DMS79 (cell line): ENCODE measurements at regions not wholly inside any gene's neighbourhood (a gene's known extent, or its start where the extent isn't known, plus 50 kb on each side); places are given as distances from the start of the nearest gene placed in this dataset.

Experiments
- DNase-seq: peaks from one replicate; lab custom pipeline; 2025; lab: John Stamatoyannopoulos, UW

DNA sequence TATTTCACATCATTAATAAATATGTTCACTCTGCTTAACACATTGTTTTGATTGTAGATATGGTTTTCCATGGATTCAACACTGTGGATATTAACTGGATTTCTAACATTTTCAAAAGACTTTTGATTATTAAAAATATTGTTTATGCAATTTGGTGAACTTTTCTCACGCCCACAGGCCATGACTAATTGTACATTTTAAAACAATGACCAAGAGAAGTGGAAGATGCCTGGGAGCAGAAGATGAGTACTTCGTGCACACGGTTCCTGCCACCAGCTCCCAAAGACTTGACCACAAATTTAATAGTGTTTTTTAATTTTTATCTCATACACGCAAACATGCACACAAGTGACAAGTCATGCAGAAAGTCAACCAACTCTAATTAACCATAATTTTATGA lies 451.0 kb upstream of the ADARB2 start:
- no peak for DNase-seq

DNA sequence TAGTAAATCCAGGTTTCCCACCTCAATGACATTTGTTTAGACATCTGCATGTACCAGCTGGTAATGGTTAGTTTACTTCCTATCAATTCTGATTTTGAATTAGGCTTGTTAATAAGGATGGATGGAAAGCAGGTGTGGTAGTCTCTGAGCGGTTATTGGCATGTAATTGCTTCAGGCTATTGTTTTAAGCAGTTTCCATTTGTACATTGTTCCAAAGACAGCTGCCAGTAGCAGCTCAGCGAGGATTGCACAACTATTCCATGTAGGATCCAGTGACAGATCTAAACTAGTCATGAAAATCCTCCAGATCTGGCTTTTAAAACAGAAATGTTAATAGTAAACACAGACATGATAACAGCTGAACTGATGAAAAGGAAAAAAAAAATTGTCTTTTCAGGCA lies 436.0 kb upstream of the ADARB2 start:
- DNase-seq, result no peak

GRCh38 chr10:2165771-2166460 lies 428.6 kb upstream of the ADARB2 start:
- no peak for DNase-seq

GRCh38 chr10:2150288-2150687 lies 413.0 kb upstream of the ADARB2 start:
- DNase-seq, result no peak

DNA sequence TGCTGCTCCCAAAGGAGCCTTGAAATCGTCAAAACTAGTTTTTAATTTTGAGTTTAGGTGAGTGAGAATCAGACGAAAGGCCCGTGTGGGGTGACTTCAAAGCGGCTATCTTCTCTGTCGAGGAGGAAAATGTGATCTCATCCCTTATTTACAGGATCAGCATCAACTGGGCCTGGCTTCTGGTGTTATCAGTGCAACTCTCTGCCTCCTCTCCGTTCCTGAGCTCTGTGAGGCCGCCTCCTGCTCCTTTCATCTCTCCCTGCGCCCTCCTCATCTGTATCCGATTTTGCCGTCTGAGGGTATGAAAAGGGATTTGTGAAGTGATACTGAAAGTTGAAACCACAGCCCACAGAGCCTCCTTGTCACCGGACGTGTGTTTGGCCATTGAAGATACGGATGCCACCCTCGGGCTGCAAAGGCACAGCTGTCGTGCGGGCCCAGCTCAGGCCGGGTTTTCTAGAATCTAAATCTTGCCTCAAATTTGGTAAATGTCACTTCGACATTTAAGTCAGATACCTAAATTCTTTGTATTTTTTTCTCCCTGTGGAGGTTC lies 408.7 kb upstream of the ADARB2 start:
- no peak for DNase-seq

DNA sequence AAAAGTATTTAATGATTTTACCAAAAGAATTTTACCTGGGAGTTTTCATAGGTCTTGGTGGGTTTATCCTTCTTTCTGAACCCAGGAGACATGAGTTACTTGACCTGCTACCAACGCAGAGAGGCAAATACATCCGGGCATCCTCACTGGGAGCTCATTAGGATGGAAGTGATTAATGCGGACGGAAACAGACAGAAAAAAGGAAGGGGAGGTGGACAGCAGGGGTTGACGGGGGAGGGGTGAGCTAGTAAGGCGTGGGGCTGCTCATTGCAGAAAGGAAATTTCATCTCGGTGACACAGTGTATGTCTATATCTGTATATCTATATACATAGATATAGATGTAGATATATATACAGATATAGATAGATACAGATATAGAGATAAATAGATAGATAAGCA lies 408.2 kb upstream of the ADARB2 start:
- DNase-seq, result no peak

DNA sequence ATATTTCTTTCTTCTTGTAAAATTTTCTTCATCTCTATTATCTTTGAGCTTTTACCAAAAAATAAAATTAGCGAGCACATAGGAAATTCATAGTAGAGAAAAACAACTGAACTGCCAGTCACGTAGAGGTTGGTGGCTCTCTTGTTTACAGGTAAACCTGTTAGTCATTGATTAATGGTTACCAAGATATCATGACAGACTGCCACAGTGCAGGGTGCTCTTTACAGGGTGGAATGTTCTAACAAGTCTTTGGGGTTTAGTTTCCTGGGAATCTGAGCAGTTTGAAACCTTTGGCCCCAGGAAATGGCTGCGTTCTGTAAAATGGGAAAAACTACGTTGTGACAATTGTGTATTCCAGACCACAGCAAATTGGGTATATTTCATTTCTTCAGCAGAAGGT lies 407.3 kb upstream of the ADARB2 start:
- no peak for DNase-seq

- DNase-seq, result no peak
These were observed 406.0 kb upstream of the ADARB2 start for GRCh38 chr10:2143213-2143835.

DNA sequence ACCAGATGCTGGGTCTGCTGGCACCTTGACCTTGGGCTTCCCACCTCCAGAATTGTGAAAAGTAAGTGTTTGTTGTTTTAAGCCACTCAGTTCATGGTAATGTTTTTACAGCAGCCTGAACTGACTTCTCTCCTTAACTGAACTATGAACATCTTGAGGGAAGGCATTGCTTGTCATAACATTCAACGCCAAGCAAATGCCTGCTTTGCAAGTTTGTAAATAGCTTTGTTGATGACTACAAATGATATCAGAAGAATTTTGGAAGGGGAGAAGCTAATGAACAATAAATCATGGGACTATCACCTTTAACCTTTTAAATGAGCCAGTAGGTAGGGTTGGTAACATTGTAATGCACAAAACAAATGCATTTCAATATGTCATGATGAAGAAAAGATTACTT lies 402.4 kb upstream of the ADARB2 start:
- no peak for DNase-seq

- no peak for DNase-seq
These were observed 400.3 kb upstream of the ADARB2 start for GRCh38 chr10:2137549-2138174.

DNA sequence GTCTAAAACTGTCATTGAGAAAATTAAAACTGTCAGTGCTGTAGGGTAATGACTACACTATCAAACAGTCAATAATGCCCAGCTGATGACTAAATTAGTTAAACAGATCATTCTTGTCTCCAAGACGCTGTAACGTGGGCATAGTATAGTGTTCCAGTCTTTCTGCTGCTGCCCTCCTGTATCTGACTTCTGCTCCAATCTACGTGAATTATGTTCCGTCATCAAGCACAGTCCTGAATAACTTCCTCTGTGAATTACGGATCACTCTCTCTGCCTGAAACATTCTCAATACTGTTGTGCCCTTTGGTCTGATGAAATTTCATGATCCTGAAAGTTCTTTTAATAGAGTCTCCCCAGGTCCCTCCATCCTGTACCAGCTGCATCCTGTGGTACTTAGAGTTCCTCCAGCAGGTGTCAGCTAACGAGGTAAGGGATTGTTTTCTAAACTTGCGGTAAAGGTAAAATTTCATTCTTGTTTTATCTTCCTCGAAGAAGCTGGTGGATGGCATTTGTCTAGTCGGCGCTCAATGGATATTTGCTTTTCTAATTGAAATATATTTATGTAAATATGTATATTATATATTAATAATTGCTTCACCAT lies 393.5 kb upstream of the ADARB2 start:
- DNase-seq, result no peak

DNA sequence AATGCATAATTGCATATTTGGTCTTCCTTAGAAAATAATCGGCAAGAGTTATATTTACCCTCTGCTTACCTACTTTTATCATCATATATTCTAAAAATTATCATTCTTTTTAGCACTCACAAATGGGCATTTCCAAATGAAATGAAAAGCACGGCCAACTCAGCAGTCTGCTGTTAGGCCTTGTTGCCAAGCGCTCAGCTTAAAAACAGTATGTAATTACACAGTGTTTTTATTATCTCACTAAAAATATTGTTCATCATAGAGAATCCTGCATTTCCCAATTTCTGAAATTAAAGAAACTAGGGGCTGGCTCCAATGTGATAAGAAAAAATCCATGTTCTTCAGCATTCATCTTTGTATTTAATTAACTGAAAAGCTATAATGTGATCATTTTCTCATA lies 391.7 kb upstream of the ADARB2 start:
- DNase-seq, result no peak

- no peak for DNase-seq
These were observed 386.8 kb upstream of the ADARB2 start for GRCh38 chr10:2124135-2124534.

- no peak for DNase-seq
These were observed 385.3 kb upstream of the ADARB2 start for GRCh38 chr10:2122431-2123124.

DNA sequence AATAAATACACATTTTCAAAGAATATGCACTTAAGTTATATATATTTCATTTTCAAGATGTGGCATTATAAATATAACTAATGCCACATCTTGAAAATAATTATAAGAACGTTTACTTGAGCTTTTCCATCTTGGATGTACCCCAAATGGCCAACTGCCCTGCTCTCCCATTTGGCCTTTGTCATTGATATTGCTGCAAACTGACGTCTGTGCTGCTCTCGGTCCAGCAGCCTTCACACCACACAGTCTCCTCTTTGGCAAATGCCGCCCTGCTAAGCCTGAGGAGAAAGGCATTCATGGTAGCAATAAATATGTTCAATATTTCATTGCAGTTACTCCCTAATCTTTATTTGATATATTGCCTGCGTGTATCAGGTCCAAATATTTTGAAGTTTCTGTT lies 384.6 kb upstream of the ADARB2 start:
- no peak for DNase-seq

DNA sequence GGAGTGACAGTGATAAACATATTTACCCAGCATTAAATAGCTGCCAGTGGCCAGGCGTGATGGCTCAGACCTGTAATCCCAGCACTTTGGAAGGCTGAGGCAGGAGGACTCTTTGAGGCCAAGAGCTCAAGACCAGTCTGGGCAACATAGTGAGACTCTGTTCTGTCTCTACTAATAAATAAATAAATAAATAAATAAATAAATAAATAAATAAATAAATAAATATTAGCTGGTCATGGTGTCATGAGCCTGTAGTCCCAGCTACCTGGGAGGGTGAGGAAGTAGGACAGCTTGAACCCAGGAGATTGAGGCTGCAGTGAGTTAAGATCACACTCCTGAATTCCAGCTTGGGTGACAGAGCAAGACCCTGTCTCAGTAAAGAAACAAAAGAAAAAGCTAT lies 384.0 kb upstream of the ADARB2 start:
- no peak for DNase-seq

GRCh38 chr10:2120746-2121145 lies 383.4 kb upstream of the ADARB2 start:
- no peak for DNase-seq

DNA sequence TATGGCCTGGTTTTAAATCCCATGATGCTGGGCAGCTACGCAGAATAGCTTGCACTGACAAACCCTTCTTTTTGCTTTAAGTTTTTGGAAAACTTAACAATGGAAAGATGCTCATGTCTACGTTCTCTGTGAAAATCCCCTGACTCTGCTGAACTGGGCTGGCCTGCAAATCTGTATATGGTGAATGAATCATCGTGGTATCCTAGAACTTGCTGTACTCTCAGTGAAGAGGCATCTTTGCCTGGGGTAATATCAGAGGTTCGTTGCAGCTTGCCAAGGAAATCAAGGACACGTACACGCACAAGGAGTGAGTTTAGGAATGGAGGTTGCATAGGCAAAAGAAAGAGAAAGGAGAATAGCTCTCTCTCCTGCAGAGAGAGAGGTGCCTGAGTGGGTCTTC lies 382.0 kb upstream of the ADARB2 start:
- DNase-seq, result no peak

GRCh38 chr10:2118201-2118600 lies 380.9 kb upstream of the ADARB2 start:
- DNase-seq, result no peak

DNA sequence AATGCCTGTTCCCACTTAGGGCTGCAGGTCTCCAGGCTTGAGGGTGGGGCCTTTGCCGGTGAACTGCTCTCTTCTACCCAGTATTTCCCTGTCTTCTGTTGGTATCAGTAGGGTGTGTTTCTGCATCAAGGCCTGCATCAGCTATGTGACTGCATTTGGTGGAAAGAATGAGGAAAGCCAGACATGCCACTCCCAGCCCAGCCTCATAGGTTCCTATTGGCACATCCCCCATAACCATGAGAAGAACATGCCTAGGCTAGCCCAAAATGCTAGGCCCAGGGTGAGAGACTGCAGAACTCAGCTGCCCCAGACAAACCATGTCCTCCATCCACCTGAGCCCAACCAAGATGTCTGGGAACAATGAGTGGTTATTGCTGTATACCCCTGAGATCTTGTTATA lies 380.3 kb upstream of the ADARB2 start:
- no peak for DNase-seq

- DNase-seq, result no peak
These were observed 374.6 kb upstream of the ADARB2 start for GRCh38 chr10:2111965-2112364.

DNA sequence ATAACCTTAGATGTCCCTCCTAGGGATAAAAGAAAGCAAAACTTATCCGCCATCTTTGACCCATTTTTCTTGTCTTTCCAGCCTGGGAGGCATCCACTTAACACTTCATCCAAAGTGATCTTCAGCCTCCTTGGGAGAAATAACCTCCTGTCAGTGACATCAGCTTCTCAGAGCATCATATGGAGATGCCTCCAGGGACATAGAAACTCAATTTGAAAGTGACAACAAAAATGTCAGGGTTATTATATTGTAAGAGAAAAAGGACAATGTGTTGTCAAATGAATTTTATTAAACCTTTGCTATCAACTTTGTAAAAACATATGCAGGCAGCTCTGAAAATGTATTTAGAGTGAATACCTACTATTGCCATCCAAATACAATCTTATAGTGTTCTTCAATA lies 371.2 kb upstream of the ADARB2 start:
- no peak for DNase-seq
